Uterus (tissue), 3 donors: ENCODE measurements at regions not wholly inside any gene's neighbourhood (a gene's known extent, or its start where the extent isn't known, plus 50 kb on each side); places are given as distances from the start of the nearest gene placed in this dataset.
"Not testable (repeated sequence)": the region's sequence is repeated elsewhere in the genome, so short reads cannot be mapped to it uniquely, and the experiment has no call there.

Source experiments
- DNase-seq, 2 donors: peaks; one replicate each; pipeline ENCODE4 v3.0.0-alpha.2; 2019 to 2020
- H3K27ac ChIP-seq, 2 donors: fragments of 200-600 bp; sonication (generic); 1 replicate in 1 of 2; 2 replicates in 1 of 2; pipeline ENCODE4 v1.5.1; 2016 to 2018
- H3K27me3 ChIP-seq, 2 donors: fragments of 200-600 bp; sonication (generic); one replicate each; pipeline ENCODE4 v1.5.1; 2018 to 2019; ENCODE audit warnings: control low read depth in 1 of 2
- H3K36me3 ChIP-seq, 2 donors: fragments of 200-600 bp; sonication (generic); one replicate each; pipeline ENCODE4 v1.5.1; 2019; ENCODE audit warnings: control low read depth in 1 of 2
- H3K4me1 ChIP-seq, 2 donors: fragments of 200-600 bp; sonication (generic); one replicate each; pipeline ENCODE4 v1.5.1; 2018 to 2019; ENCODE audit warnings: control low read depth in 1 of 2
- H3K4me3 ChIP-seq, 2 donors: fragments of 200-600 bp; sonication (generic); 1 replicate in 1 of 2; 2 replicates in 1 of 2; pipeline ENCODE4 v1.5.1; 2018 to 2019; ENCODE audit warnings: mild to moderate bottlenecking in 1 of 2
- H3K9me3 ChIP-seq, 2 donors: fragments of 200-600 bp; sonication (generic); one replicate each; pipeline ENCODE4 v1.5.1; 2019; ENCODE audit warnings: control low read depth in 1 of 2
- POLR2A ChIP-seq, 2 donors: fragments of 450-650 bp; IDR thresholded peaks; one replicate each; pipeline ENCODE4 v1.6.1; 2016; ENCODE audit warnings: antibody characterized with exemption in 2 of 2, mild to moderate bottlenecking in 1 of 2, moderate library complexity in 1 of 2
- intact Hi-C: fragments of 100-400 bp; cut with DNase I; formaldehyde crosslinking; loops from one replicate; pipeline ENCODE4 v1.15.1; 2023; ENCODE audit warnings: low total_unique reads
- TF ChIP-seq, protein P1 (sequence below), 4 experiments: fragments of 200-600 bp in 2 of 4; fragments of 450-650 bp in 2 of 4; sonication (generic) in 2 of 4; IDR thresholded peaks; one replicate each; pipeline ENCODE4 v1.5.1; 2016 to 2019; ENCODE audit warnings: antibody characterized with exemption in 4 of 4, mild to moderate bottlenecking in 2 of 4, moderate library complexity in 1 of 4
- donor health status: DM: yes; HTN: yes; CAD: no.

GRCh38 chr18:57947117-57947516 lies 96.9 kb upstream of the NEDD4L start:
- H3K4me1 ChIP-seq: no peaks in the 10 kb centered on the region
- H3K27me3 ChIP-seq: peaks cover 0 to 4% of the 10 kb centered on the region in 2 donors
- no peak overlapping the region for H3K27ac ChIP-seq
- no peak overlapping the region for H3K4me3 ChIP-seq
- no peak for DNase-seq
- no peaks in the 10 kb centered on the region for H3K9me3 ChIP-seq
- no peaks in the 10 kb centered on the region for H3K36me3 ChIP-seq
- intact Hi-C loops: no loop called here
- TF ChIP-seq, protein P1, sequence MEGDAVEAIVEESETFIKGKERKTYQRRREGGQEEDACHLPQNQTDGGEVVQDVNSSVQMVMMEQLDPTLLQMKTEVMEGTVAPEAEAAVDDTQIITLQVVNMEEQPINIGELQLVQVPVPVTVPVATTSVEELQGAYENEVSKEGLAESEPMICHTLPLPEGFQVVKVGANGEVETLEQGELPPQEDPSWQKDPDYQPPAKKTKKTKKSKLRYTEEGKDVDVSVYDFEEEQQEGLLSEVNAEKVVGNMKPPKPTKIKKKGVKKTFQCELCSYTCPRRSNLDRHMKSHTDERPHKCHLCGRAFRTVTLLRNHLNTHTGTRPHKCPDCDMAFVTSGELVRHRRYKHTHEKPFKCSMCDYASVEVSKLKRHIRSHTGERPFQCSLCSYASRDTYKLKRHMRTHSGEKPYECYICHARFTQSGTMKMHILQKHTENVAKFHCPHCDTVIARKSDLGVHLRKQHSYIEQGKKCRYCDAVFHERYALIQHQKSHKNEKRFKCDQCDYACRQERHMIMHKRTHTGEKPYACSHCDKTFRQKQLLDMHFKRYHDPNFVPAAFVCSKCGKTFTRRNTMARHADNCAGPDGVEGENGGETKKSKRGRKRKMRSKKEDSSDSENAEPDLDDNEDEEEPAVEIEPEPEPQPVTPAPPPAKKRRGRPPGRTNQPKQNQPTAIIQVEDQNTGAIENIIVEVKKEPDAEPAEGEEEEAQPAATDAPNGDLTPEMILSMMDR (IDR thresholded peaks at IDR 0.05): no peak
- TF ChIP-seq POLR2A (IDR thresholded peaks at IDR 0.05): no peak

DNA sequence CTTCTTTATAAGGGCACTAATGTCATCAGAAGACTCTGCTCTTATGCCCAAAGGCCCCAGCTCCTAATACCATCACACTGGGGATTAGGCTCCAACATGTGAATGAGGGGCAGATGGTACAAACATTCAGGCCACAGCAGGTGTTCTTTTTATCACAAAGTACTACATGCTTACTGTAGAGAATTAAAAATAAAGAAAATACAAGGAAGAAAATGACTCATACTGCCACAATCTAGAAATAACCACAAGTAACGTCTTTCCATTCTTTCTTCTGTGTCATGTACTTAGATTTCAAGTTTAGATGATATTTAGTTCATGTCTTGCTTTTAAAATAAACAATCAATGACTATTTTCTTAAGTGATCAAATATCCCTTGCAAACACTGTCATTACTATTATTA lies 100.3 kb upstream of the NEDD4L start:
- no peak for TF ChIP-seq POLR2A (IDR thresholded peaks at IDR 0.05)
- TF ChIP-seq, protein P1 (IDR thresholded peaks at IDR 0.05): no peak
- Histone ChIP-seq H3K4me1 (no peaks in the 10 kb centered on the region), H3K27ac (no peak overlapping the region), H3K36me3 (no peaks in the 10 kb centered on the region), H3K9me3 (no peaks in the 10 kb centered on the region), H3K4me3 (no peak overlapping the region), H3K27me3 (peaks cover 0 to 4% of the 10 kb centered on the region in 2 donors)
- intact Hi-C loops: no loop called here
- no peak for DNase-seq

DNA sequence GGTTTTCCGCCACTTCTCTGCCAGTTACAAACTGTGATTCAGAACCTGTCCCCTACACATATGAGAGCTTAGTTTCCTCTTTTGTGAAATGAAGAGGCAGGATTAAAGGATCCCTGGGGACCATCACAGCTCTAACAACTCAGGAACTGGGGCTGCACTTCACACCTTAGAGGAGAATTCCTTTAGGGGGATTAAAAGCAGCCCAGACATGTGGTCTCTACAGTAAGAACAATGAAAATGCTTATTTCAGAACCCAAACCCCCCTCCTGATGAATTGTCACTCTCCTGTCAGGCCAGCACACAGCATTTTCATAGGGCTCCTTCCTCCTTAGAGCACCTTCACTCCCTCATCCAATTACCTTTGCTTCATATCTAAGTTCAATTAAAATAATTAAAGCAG lies 101.5 kb upstream of the NEDD4L start:
- H3K4me3 ChIP-seq: no peak overlapping the region
- DNase-seq: no peak
- intact Hi-C loops: no loop called here
- no peaks in the 10 kb centered on the region for H3K4me1 ChIP-seq
- TF ChIP-seq, protein P1 (IDR thresholded peaks at IDR 0.05): no peak
- TF ChIP-seq POLR2A (IDR thresholded peaks at IDR 0.05): no peak
- peaks cover 0 to 4% of the 10 kb centered on the region in 2 donors for H3K27me3 ChIP-seq
- no peak overlapping the region for H3K27ac ChIP-seq
- H3K36me3 ChIP-seq: no peaks in the 10 kb centered on the region
- H3K9me3 ChIP-seq: no peaks in the 10 kb centered on the region

DNA sequence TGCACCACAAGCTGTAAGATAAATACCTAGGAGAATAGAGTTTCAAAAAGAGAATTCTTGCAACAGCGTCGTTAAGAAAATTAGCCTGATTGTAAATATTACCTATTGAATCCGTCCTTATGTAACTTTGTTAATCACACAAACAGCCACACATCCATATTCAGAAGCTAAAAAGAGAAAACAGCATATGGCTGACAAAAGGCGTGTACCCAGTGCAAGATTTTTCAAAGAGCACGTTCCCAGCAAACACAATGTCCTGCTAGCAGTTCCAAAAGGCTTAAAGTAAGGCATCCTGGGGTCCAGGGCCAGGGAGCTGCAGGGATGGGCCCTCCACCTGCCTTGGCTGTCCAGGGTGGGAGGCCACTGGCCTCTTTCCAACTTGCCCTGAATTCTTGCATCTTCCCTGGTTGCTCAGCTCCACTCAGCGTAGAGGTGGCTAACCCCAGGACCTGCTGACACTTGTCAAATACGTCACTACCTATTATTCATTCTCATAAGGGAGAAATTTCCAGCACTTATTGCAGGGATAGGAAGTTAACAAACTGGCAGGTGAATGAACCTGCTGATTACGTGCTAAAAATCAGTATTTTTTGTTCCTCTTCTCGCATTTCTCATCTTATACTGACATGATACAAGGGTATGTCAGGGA lies 102.1 kb upstream of the NEDD4L start:
- intact Hi-C loops: no loop called here
- no peak overlapping the region for H3K27ac ChIP-seq
- DNase-seq: no peak

GRCh38 chr18:57940166-57940660 lies 103.8 kb upstream of the NEDD4L start:
- Histone ChIP-seq H3K27ac (no peak overlapping the region), H3K4me1 (no peaks in the 10 kb centered on the region), H3K27me3 (peaks cover 0 to 4% of the 10 kb centered on the region in 2 donors), H3K36me3 (no peaks in the 10 kb centered on the region), H3K4me3 (no peak overlapping the region), H3K9me3 (no peaks in the 10 kb centered on the region)
- no peak for DNase-seq
- no peak for TF ChIP-seq POLR2A (IDR thresholded peaks at IDR 0.05)
- TF ChIP-seq, protein P1 (IDR thresholded peaks at IDR 0.05): no peak
- intact Hi-C loops: no loop called here

More for the DNA sequence above, 102.1 kb upstream of the NEDD4L start:
- Histone ChIP-seq H3K4me1 (no peaks in the 10 kb centered on the region), H3K36me3 (no peaks in the 10 kb centered on the region), H3K27me3 (peaks cover 0 to 4% of the 10 kb centered on the region in 2 donors), H3K4me3 (no peak overlapping the region), H3K9me3 (no peaks in the 10 kb centered on the region)
- no peak for TF ChIP-seq POLR2A (IDR thresholded peaks at IDR 0.05)
- TF ChIP-seq, protein P1 (IDR thresholded peaks at IDR 0.05): no peak

GRCh38 chr18:57934375-57934774 lies 109.7 kb upstream of the NEDD4L start:
- H3K36me3 ChIP-seq, H3K27ac ChIP-seq, H3K4me1 ChIP-seq, intact Hi-C loops, DNase-seq, H3K27me3 ChIP-seq, H3K4me3 ChIP-seq, H3K9me3 ChIP-seq: not testable (repeated sequence)
